PC-9 (cell line): ENCODE measurements at regions not wholly inside any gene's neighbourhood (a gene's known extent, or its start where the extent isn't known, plus 50 kb on each side); places are given as distances from the start of the nearest gene placed in this dataset.

Experiments used
- BruUV-seq: library from RNA; stranded (reverse); fragments of 400-500 nt; replicated peaks from 2 replicates; lab custom pipeline; 2021; lab: Mats Ljungman, UMichigan
- CTCF ChIA-PET: fragments of 300-600 bp; sonication (Branson Sonifier 250); formaldehyde crosslinking; loops from one replicate; lab custom pipeline; 2022; ENCODE audit warnings: antibody characterized with exemption; lab: Charles Lee
- POLR2A ChIA-PET: fragments of 300-600 bp; sonication (Branson Sonifier 250); formaldehyde crosslinking; loops from one replicate; lab custom pipeline; 2022; ENCODE audit warnings: antibody characterized with exemption; ENCODE audit not compliant: unreplicated experiment; lab: Charles Lee
- DNase-seq, 2 experiments: peaks; one replicate each; pipeline versions ENCODE4 v3.0.0 to v3.0.0-alpha.2; 2015 to 2022; ENCODE audit warnings: mixed read lengths in 1 of 2
- H2AFZ ChIP-seq: fragments of 200-600 bp; sonication (generic); 2 replicates; pipeline ENCODE4 v1.8.1; 2017; ENCODE audit warnings: antibody characterized with exemption
- H3F3A ChIP-seq: fragments of 200-600 bp; sonication (generic); 2 replicates; pipeline ENCODE4 v1.8.1; 2017; ENCODE audit warnings: antibody characterized with exemption, mild to moderate bottlenecking, low read depth; ENCODE audit not compliant: insufficient read depth
- H3K27ac ChIP-seq: fragments of 200-600 bp; sonication (generic); 2 replicates; pipeline ENCODE4 v1.6.1; 2016; ENCODE audit warnings: mixed run types
- H3K27me3 ChIP-seq: fragments of 200-600 bp; sonication (generic); 2 replicates; pipeline ENCODE4 v1.6.1; 2016; ENCODE audit warnings: low read depth, mixed run types; ENCODE audit not compliant: insufficient read depth
- H3K36me3 ChIP-seq: fragments of 200-600 bp; sonication (generic); 2 replicates; pipeline ENCODE4 v1.6.1; 2016; ENCODE audit warnings: low read depth, mixed run types
- H3K4me1 ChIP-seq: fragments of 200-600 bp; sonication (generic); replicated peaks from 2 replicates; pipeline ENCODE4 v1.6.1; 2016; ENCODE audit warnings: mixed run types; ENCODE audit not compliant: insufficient read depth
- H3K4me2 ChIP-seq: fragments of 200-600 bp; sonication (generic); 2 replicates; pipeline ENCODE4 v1.6.1; 2017; ENCODE audit warnings: mixed run types
- H3K4me3 ChIP-seq: fragments of 200-600 bp; sonication (generic); 2 replicates; pipeline ENCODE4 v1.6.1; 2016; ENCODE audit warnings: mixed run types
- H3K79me2 ChIP-seq: fragments of 200-600 bp; sonication (generic); 2 replicates; pipeline ENCODE4 v1.6.1; 2017; ENCODE audit warnings: low read depth, mixed run types
- H3K9me2 ChIP-seq: fragments of 200-600 bp; sonication (generic); 2 replicates; pipeline ENCODE4 v1.8.1; 2017; ENCODE audit warnings: mild to moderate bottlenecking; ENCODE audit not compliant: insufficient read depth
- H3K9me3 ChIP-seq: fragments of 200-600 bp; sonication (generic); 2 replicates; pipeline ENCODE4 v1.8.1; 2016; ENCODE audit warnings: low read depth; ENCODE audit not compliant: insufficient read depth
- H4K20me1 ChIP-seq: fragments of 200-600 bp; sonication (generic); 2 replicates; pipeline ENCODE4 v1.8.1; 2017; ENCODE audit not compliant: insufficient read depth
- CTCF ChIP-seq: fragments of 200-600 bp; sonication (generic); conservative IDR thresholded peaks from 2 replicates; pipeline ENCODE4 v1.6.1; 2017; ENCODE audit warnings: mixed run types, antibody characterized with exemption, mild to moderate bottlenecking, moderate library complexity
- EZH2 ChIP-seq: fragments of 200-600 bp; sonication (generic); IDR thresholded peaks from 2 replicates; pipeline ENCODE4 v1.8.0; 2017; ENCODE audit warnings: antibody characterized with exemption, low read depth
- intact Hi-C: fragments of 100-400 bp; cut with micrococcal nuclease; formaldehyde crosslinking; loops from one replicate; pipeline ENCODE4 v1.10.0; 2022; ENCODE audit not compliant: unreplicated experiment

GRCh38 chr11:19459240-19459639 lies 218.5 kb upstream of the E2F8 start:
- Histone ChIP-seq H4K20me1 (no peaks in the 10 kb centered on the region), H3K4me2 (no peak overlapping the region), H3K4me1 (peaks cover 6% of the 10 kb centered on the region), H3K36me3 (no peaks in the 10 kb centered on the region), H2AFZ (no peak overlapping the region), H3K79me2 (no peaks in the 10 kb centered on the region), H3F3A (peaks cover 4% of the 10 kb centered on the region; the same call in 1 of the 2 replicates), H3K27ac (no peak overlapping the region), H3K4me3 (no peak overlapping the region), H3K27me3 (no peaks in the 10 kb centered on the region), H3K9me3 (no peaks in the 10 kb centered on the region), H3K9me2 (no peaks in the 10 kb centered on the region)
- TF ChIP-seq EZH2 (no peak), CTCF (no peak)
- CTCF ChIA-PET: interaction anchor here (0.6 kb wide), 1 partner anchor 388 kb away, joined by 9 read pairs; no protein-coding TSS in a partner anchor
- POLR2A ChIA-PET: no interaction called here
- intact Hi-C loops: no loop called here
- no peak for DNase-seq
- no TSS peak for BruUV-seq

- H3K4me3 ChIP-seq: no peak overlapping the region
- TF ChIP-seq EZH2 (no peak), CTCF (no peak)
- intact Hi-C loops: no loop called here
- ChIA-PET POLR2A (no interaction called here), CTCF (interaction anchor here (0.6 kb wide), 1 partner anchor 387 kb away, joined by 9 read pairs; no protein-coding TSS in a partner anchor)
- no peak overlapping the region for H3K27ac ChIP-seq
- no peak overlapping the region for H3K4me2 ChIP-seq
- no peaks in the 10 kb centered on the region for H3K27me3 ChIP-seq
- peaks cover 11% of the 10 kb centered on the region for H3K4me1 ChIP-seq
- peaks cover 7% of the 10 kb centered on the region; the same call in 1 of the 2 replicates for H3F3A ChIP-seq
- no peaks in the 10 kb centered on the region for H4K20me1 ChIP-seq
- no peak overlapping the region for H2AFZ ChIP-seq
- no peaks in the 10 kb centered on the region for H3K36me3 ChIP-seq
- no TSS peak for BruUV-seq
- H3K9me3 ChIP-seq: no peaks in the 10 kb centered on the region
- H3K79me2 ChIP-seq: no peaks in the 10 kb centered on the region
- no peak for DNase-seq
- H3K9me2 ChIP-seq: no peaks in the 10 kb centered on the region
Measured at GRCh38 chr11:19458721-19459120, 218.0 kb upstream of the E2F8 start.

- ChIA-PET CTCF (no interaction called here), POLR2A (no interaction called here)
- Histone ChIP-seq H3K27ac (no peak overlapping the region), H3K9me3 (no peaks in the 10 kb centered on the region), H3K79me2 (no peaks in the 10 kb centered on the region), H3K4me3 (no peak overlapping the region), H4K20me1 (no peaks in the 10 kb centered on the region), H2AFZ (no peak overlapping the region), H3K4me1 (peaks cover 16% of the 10 kb centered on the region), H3K36me3 (no peaks in the 10 kb centered on the region), H3K9me2 (no peaks in the 10 kb centered on the region), H3K27me3 (no peaks in the 10 kb centered on the region), H3F3A (peaks cover 7% of the 10 kb centered on the region; the same call in 1 of the 2 replicates), H3K4me2 (no peak overlapping the region)
- no peak for DNase-seq
- no TSS peak for BruUV-seq
- TF ChIP-seq EZH2: no peak
- no peak for TF ChIP-seq CTCF
- intact Hi-C loops: no loop called here
Measured at GRCh38 chr11:19458231-19458630, 217.5 kb upstream of the E2F8 start.
